ENCODE measurements at regions not wholly inside any gene's neighbourhood (a gene's known extent, or its start where the extent isn't known, plus 50 kb on each side); places are given as distances from the start of the nearest gene placed in this dataset.

- TF ChIP-seq CTCF (IDR thresholded peaks at IDR 0.05) = no peak
- no peak for TF ChIP-seq REST (IDR thresholded peaks at IDR 0.05; ENCODE audit: insufficient read depth in 1 of 2, low read depth in 2 of 2, low read length in 1 of 2)
- TF ChIP-seq POLR2AphosphoS5 (IDR thresholded peaks at IDR 0.05; ENCODE audit: low read depth, low read length) = no peak
- TF ChIP-seq TCF7L2 (IDR thresholded peaks at IDR 0.05; ENCODE audit: low read depth, low read length) = no peak
Measured at GRCh38 chr1:37257646-37258045, 216.7 kb upstream of the ZC3H12A start.
